ENCODE measurements at regions not wholly inside any gene's neighbourhood (a gene's known extent, or its start where the extent isn't known, plus 50 kb on each side); places are given as distances from the start of the nearest gene placed in this dataset.

DNA sequence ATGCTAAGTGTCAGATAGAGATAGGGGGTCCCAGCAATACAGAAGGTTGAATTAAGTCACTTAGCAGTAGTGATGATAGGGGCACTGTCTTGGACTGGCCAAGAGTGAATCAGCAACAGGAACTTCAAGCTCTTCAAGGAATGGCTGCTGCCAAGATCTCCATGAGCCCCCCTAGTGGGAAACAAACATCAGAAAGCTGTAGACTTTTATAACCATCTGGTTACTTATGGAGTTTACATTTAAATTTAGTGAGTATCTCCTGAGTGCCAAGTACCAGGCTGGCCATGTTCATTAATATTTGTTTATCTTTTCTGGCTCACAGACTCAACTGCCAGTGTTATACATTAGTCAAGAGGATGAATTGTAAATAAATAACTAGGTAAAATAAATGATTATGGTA lies 327.3 kb downstream of the TTLL7 start:
- DNase-seq = no peak
- BruUV-seq (replicated peaks) = no TSS peak
- Mint-ChIP-seq H3K36me3 (ENCODE audit: insufficient read depth, unreplicated experiment) (no peaks in the 10 kb centered on the region), H3K27me3 (ENCODE audit: unreplicated experiment) (no peaks in the 10 kb centered on the region), H3K27ac (ENCODE audit: unreplicated experiment) (no peak overlapping the region), H3K4me1 (ENCODE audit: low read depth, unreplicated experiment) (no peaks in the 10 kb centered on the region), H3K9me3 (ENCODE audit: low read depth, unreplicated experiment) (peaks cover 11% of the 10 kb centered on the region), H3K4me3 (ENCODE audit: low read depth, unreplicated experiment) (no peak overlapping the region)
- CTCF ChIA-PET = no interaction called here
- TF ChIP-seq, protein P1, sequence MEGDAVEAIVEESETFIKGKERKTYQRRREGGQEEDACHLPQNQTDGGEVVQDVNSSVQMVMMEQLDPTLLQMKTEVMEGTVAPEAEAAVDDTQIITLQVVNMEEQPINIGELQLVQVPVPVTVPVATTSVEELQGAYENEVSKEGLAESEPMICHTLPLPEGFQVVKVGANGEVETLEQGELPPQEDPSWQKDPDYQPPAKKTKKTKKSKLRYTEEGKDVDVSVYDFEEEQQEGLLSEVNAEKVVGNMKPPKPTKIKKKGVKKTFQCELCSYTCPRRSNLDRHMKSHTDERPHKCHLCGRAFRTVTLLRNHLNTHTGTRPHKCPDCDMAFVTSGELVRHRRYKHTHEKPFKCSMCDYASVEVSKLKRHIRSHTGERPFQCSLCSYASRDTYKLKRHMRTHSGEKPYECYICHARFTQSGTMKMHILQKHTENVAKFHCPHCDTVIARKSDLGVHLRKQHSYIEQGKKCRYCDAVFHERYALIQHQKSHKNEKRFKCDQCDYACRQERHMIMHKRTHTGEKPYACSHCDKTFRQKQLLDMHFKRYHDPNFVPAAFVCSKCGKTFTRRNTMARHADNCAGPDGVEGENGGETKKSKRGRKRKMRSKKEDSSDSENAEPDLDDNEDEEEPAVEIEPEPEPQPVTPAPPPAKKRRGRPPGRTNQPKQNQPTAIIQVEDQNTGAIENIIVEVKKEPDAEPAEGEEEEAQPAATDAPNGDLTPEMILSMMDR (IDR thresholded peaks at IDR 0.05; ENCODE audit: unreplicated experiment) = no peak
- intact Hi-C loops (cut with micrococcal nuclease; ENCODE audit: unreplicated experiment) = no loop called here

DNA sequence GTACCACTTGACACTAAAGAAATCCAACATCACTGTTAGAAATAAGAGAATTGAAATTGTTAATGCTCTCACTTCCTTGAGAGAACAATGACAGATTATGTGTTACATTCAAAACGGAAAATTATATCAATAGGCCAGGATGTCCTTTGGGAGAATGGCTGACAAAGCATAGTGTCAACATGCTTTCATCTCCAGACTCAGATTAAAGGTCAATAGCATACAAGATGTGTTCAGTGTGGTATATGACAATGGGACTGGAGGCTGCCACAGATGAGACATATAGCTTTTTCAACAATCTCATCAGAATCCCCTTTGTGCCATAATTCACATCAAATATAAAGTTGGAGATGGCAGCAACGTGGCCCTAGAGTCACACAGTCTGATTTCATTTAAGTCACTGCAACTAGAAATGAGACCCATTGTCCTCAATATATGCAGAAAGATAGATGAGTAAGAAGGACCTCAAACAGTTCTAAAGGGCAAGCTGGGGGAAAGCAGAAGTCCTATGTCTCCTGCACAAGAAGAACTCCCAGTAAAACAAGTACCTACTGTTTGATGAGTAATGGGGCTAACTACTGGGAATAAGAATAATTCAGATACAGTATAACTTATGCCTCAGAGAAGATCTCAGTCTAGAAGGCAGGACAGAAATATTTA lies 327.9 kb downstream of the TTLL7 start:
- BruUV-seq (replicated peaks) = no TSS peak
- intact Hi-C loops (cut with micrococcal nuclease; ENCODE audit: unreplicated experiment) = no loop called here
- Mint-ChIP-seq H3K36me3 (ENCODE audit: insufficient read depth, unreplicated experiment) (no peaks in the 10 kb centered on the region), H3K9me3 (ENCODE audit: low read depth, unreplicated experiment) (peaks cover 8% of the 10 kb centered on the region), H3K27ac (ENCODE audit: unreplicated experiment) (no peak overlapping the region), H3K4me3 (ENCODE audit: low read depth, unreplicated experiment) (no peak overlapping the region), H3K27me3 (ENCODE audit: unreplicated experiment) (no peaks in the 10 kb centered on the region), H3K4me1 (ENCODE audit: low read depth, unreplicated experiment) (no peaks in the 10 kb centered on the region)
- CTCF ChIA-PET = no interaction called here
- DNase-seq = no peak
- TF ChIP-seq, protein P1 (IDR thresholded peaks at IDR 0.05; ENCODE audit: unreplicated experiment) = no peak

- DNase-seq = no peak
- Mint-ChIP-seq H3K36me3 (ENCODE audit: insufficient read depth, unreplicated experiment) (no peaks in the 10 kb centered on the region), H3K27ac (ENCODE audit: unreplicated experiment) (no peak overlapping the region), H3K9me3 (ENCODE audit: low read depth, unreplicated experiment) (no peaks in the 10 kb centered on the region), H3K4me1 (ENCODE audit: low read depth, unreplicated experiment) (no peaks in the 10 kb centered on the region), H3K4me3 (ENCODE audit: low read depth, unreplicated experiment) (no peak overlapping the region), H3K27me3 (ENCODE audit: unreplicated experiment) (no peaks in the 10 kb centered on the region)
- intact Hi-C loops (cut with micrococcal nuclease; ENCODE audit: unreplicated experiment) = no loop called here
- CTCF ChIA-PET = no interaction called here
- TF ChIP-seq, protein P1 (IDR thresholded peaks at IDR 0.05; ENCODE audit: unreplicated experiment) = no peak
- BruUV-seq (replicated peaks) = no TSS peak
Observed at GRCh38 chr1:83641796-83642443, 357.0 kb downstream of the TTLL7 start.

- Mint-ChIP-seq H3K4me3 (ENCODE audit: low read depth, unreplicated experiment) (no peak overlapping the region), H3K27me3 (ENCODE audit: unreplicated experiment) (no peaks in the 10 kb centered on the region)
Observed at GRCh38 chr1:83641206-83641658, 357.7 kb downstream of the TTLL7 start.

More at GRCh38 chr1:83641206-83641658, 357.7 kb downstream of the TTLL7 start:
- CTCF ChIA-PET = no interaction called here
- Mint-ChIP-seq H3K4me1 (ENCODE audit: low read depth, unreplicated experiment) (no peaks in the 10 kb centered on the region), H3K27ac (ENCODE audit: unreplicated experiment) (no peak overlapping the region), H3K36me3 (ENCODE audit: insufficient read depth, unreplicated experiment) (no peaks in the 10 kb centered on the region), H3K9me3 (ENCODE audit: low read depth, unreplicated experiment) (no peaks in the 10 kb centered on the region)
- intact Hi-C loops (cut with micrococcal nuclease; ENCODE audit: unreplicated experiment) = no loop called here
- no peak for DNase-seq
- TF ChIP-seq, protein P1 (IDR thresholded peaks at IDR 0.05; ENCODE audit: unreplicated experiment) = no peak
- no TSS peak for BruUV-seq (replicated peaks)
